ENCODE measurements at regions not wholly inside any gene's neighbourhood (a gene's known extent, or its start where the extent isn't known, plus 50 kb on each side); places are given as distances from the start of the nearest gene placed in this dataset.

- WGBS, 2 experiments (ENCODE audit: low coverage in 1 of 2, low lambda C conversion rate in 2 of 2, missing lambda C conversion rate in 2 of 2), result 20 to 33% methylated on average over 2 of the region's 2 CpGs
- Histone ChIP-seq H3K9me3 (ENCODE audit: low read depth) (no peaks in the 10 kb centered on the region), H3K27me3 (replicated peaks; ENCODE audit: insufficient read depth) (no peaks in the 10 kb centered on the region), H3K79me2 (ENCODE audit: insufficient read depth) (no peaks in the 10 kb centered on the region), H3K27ac (no peak overlapping the region), H3K9ac (no peak overlapping the region), H3K9me2 (ENCODE audit: insufficient read depth) (no peaks in the 10 kb centered on the region), H4K20me1 (ENCODE audit: insufficient read depth) (no peaks in the 10 kb centered on the region), H2AFZ (no peak overlapping the region), H3K4me1 (ENCODE audit: insufficient read depth) (no peaks in the 10 kb centered on the region), H3K4me3 (no peak overlapping the region), H3K4me2 (ENCODE audit: unreplicated experiment) (no peak overlapping the region), H3K36me3 (ENCODE audit: low read depth) (no peaks in the 10 kb centered on the region), H3F3A (ENCODE audit: insufficient read depth) (no peaks in the 10 kb centered on the region)
- in situ Hi-C loops (cut with MboI), result no loop called here
- TF ChIP-seq EZH2 (IDR thresholded peaks at IDR 0.05; ENCODE audit: insufficient read depth, poor library complexity, severe bottlenecking) (no peak), EZH2phosphoT487 (IDR thresholded peaks at IDR 0.05; ENCODE audit: insufficient read depth, low read depth) (no peak)
- DNase-seq, result no peak
These were observed 288.8 kb upstream of the LRRC7 start for GRCh38 chr1:69278923-69279322.

GRCh38 chr1:69283516-69283915, 284.2 kb upstream of the LRRC7 start:
- H3K4me3 ChIP-seq, result no peak overlapping the region
- no peaks in the 10 kb centered on the region for H3K4me1 ChIP-seq (ENCODE audit: insufficient read depth)
- H3K4me2 ChIP-seq (ENCODE audit: unreplicated experiment), result no peak overlapping the region
- H3K9ac ChIP-seq, result no peak overlapping the region
- no peaks in the 10 kb centered on the region for H3K36me3 ChIP-seq (ENCODE audit: low read depth)
- in situ Hi-C loops (cut with MboI), result no loop called here
- H3K9me3 ChIP-seq (ENCODE audit: low read depth), result no peaks in the 10 kb centered on the region
- no peaks in the 10 kb centered on the region for H3K79me2 ChIP-seq (ENCODE audit: insufficient read depth)
- no peak for DNase-seq
- WGBS, 2 experiments (ENCODE audit: low coverage in 1 of 2, low lambda C conversion rate in 2 of 2, missing lambda C conversion rate in 2 of 2), result 34 to 52% methylated on average over 1 of the region's 1 CpG
- no peaks in the 10 kb centered on the region for H4K20me1 ChIP-seq (ENCODE audit: insufficient read depth)
- H3K27ac ChIP-seq, result no peak overlapping the region
- TF ChIP-seq EZH2 (IDR thresholded peaks at IDR 0.05; ENCODE audit: insufficient read depth, poor library complexity, severe bottlenecking) (no peak), EZH2phosphoT487 (IDR thresholded peaks at IDR 0.05; ENCODE audit: insufficient read depth, low read depth) (no peak)
- H3K9me2 ChIP-seq (ENCODE audit: insufficient read depth), result no peaks in the 10 kb centered on the region
- H3F3A ChIP-seq (ENCODE audit: insufficient read depth), result no peaks in the 10 kb centered on the region
- no peaks in the 10 kb centered on the region for H3K27me3 ChIP-seq (replicated peaks; ENCODE audit: insufficient read depth)
- H2AFZ ChIP-seq, result no peak overlapping the region

- WGBS, 2 experiments (ENCODE audit: low coverage in 1 of 2, low lambda C conversion rate in 2 of 2, missing lambda C conversion rate in 2 of 2), result 13 to 26% methylated on average over 1 of the region's 1 CpG
- no peak overlapping the region for H3K27ac ChIP-seq
- no peak overlapping the region for H3K4me3 ChIP-seq
- no peaks in the 10 kb centered on the region for H3K4me1 ChIP-seq (ENCODE audit: insufficient read depth)
- no peaks in the 10 kb centered on the region for H3K9me3 ChIP-seq (ENCODE audit: low read depth)
- no peaks in the 10 kb centered on the region for H3K9me2 ChIP-seq (ENCODE audit: insufficient read depth)
- H2AFZ ChIP-seq, result no peak overlapping the region
- no peaks in the 10 kb centered on the region for H4K20me1 ChIP-seq (ENCODE audit: insufficient read depth)
- H3F3A ChIP-seq (ENCODE audit: insufficient read depth), result no peaks in the 10 kb centered on the region
- in situ Hi-C loops (cut with MboI), result no loop called here
- DNase-seq, result no peak
- TF ChIP-seq EZH2phosphoT487 (IDR thresholded peaks at IDR 0.05; ENCODE audit: insufficient read depth, low read depth) (no peak), EZH2 (IDR thresholded peaks at IDR 0.05; ENCODE audit: insufficient read depth, poor library complexity, severe bottlenecking) (no peak)
- no peaks in the 10 kb centered on the region for H3K79me2 ChIP-seq (ENCODE audit: insufficient read depth)
- no peak overlapping the region for H3K9ac ChIP-seq
- H3K36me3 ChIP-seq (ENCODE audit: low read depth), result no peaks in the 10 kb centered on the region
- no peaks in the 10 kb centered on the region for H3K27me3 ChIP-seq (replicated peaks; ENCODE audit: insufficient read depth)
- no peak overlapping the region for H3K4me2 ChIP-seq (ENCODE audit: unreplicated experiment)
These were observed 283.2 kb upstream of the LRRC7 start for GRCh38 chr1:69284508-69284907.

- no peaks in the 10 kb centered on the region for H3K27me3 ChIP-seq (replicated peaks; ENCODE audit: insufficient read depth)
- H3K4me2 ChIP-seq (ENCODE audit: unreplicated experiment), result no peak overlapping the region
- H3K79me2 ChIP-seq (ENCODE audit: insufficient read depth), result no peaks in the 10 kb centered on the region
- no peaks in the 10 kb centered on the region for H3F3A ChIP-seq (ENCODE audit: insufficient read depth)
- H3K9me2 ChIP-seq (ENCODE audit: insufficient read depth), result no peaks in the 10 kb centered on the region
- no peak overlapping the region for H3K9ac ChIP-seq
- no peak overlapping the region for H3K4me3 ChIP-seq
- H3K36me3 ChIP-seq (ENCODE audit: low read depth), result no peaks in the 10 kb centered on the region
- H2AFZ ChIP-seq, result no peak overlapping the region
- TF ChIP-seq EZH2 (IDR thresholded peaks at IDR 0.05; ENCODE audit: insufficient read depth, poor library complexity, severe bottlenecking), result no peak
- TF ChIP-seq EZH2phosphoT487 (IDR thresholded peaks at IDR 0.05; ENCODE audit: insufficient read depth, low read depth), result no peak
- H4K20me1 ChIP-seq (ENCODE audit: insufficient read depth), result no peaks in the 10 kb centered on the region
- H3K4me1 ChIP-seq (ENCODE audit: insufficient read depth), result no peaks in the 10 kb centered on the region
- in situ Hi-C loops (cut with MboI), result no loop called here
- no peak overlapping the region for H3K27ac ChIP-seq
- H3K9me3 ChIP-seq (ENCODE audit: low read depth), result no peaks in the 10 kb centered on the region
- WGBS, 2 experiments (ENCODE audit: low coverage in 1 of 2, low lambda C conversion rate in 2 of 2, missing lambda C conversion rate in 2 of 2), result 65 to 72% methylated on average over 5 of the region's 5 CpGs
- DNase-seq, result no peak
These were observed 279.3 kb upstream of the LRRC7 start for GRCh38 chr1:69288416-69288815.

GRCh38 chr1:69290291-69290690, 277.4 kb upstream of the LRRC7 start:
- no peak overlapping the region for H3K27ac ChIP-seq
- no peak overlapping the region for H2AFZ ChIP-seq
- in situ Hi-C loops (cut with MboI), result no loop called here
- no peaks in the 10 kb centered on the region for H3K79me2 ChIP-seq (ENCODE audit: insufficient read depth)
- H3K9me3 ChIP-seq (ENCODE audit: low read depth), result no peaks in the 10 kb centered on the region
- no peak overlapping the region for H3K4me3 ChIP-seq
- H3K4me2 ChIP-seq (ENCODE audit: unreplicated experiment), result no peak overlapping the region
- TF ChIP-seq EZH2 (IDR thresholded peaks at IDR 0.05; ENCODE audit: insufficient read depth, poor library complexity, severe bottlenecking) (no peak), EZH2phosphoT487 (IDR thresholded peaks at IDR 0.05; ENCODE audit: insufficient read depth, low read depth) (no peak)
- no peaks in the 10 kb centered on the region for H3K27me3 ChIP-seq (replicated peaks; ENCODE audit: insufficient read depth)
- no peaks in the 10 kb centered on the region for H4K20me1 ChIP-seq (ENCODE audit: insufficient read depth)
- H3K36me3 ChIP-seq (ENCODE audit: low read depth), result no peaks in the 10 kb centered on the region
- no peaks in the 10 kb centered on the region for H3F3A ChIP-seq (ENCODE audit: insufficient read depth)
- DNase-seq, result peak; percentile 8
- H3K9me2 ChIP-seq (ENCODE audit: insufficient read depth), result no peaks in the 10 kb centered on the region
- no peaks in the 10 kb centered on the region for H3K4me1 ChIP-seq (ENCODE audit: insufficient read depth)
- no peak overlapping the region for H3K9ac ChIP-seq
- 0% methylated on average over 1 of the region's 1 CpG for WGBS, 2 experiments (ENCODE audit: low coverage in 1 of 2, low lambda C conversion rate in 2 of 2, missing lambda C conversion rate in 2 of 2)

Data from GM23248 (cell line).